Activated T-cell treated with anti-CD3 and anti-CD28 coated beads for 24 hours (primary cell): ENCODE measurements at regions not wholly inside any gene's neighbourhood (a gene's known extent, or its start where the extent isn't known, plus 50 kb on each side); places are given as distances from the start of the nearest gene placed in this dataset.

ENCODE experiments used
- DNase-seq: peaks from one replicate; pipeline ENCODE4 v3.0.0-alpha.2; 2020; ENCODE audit warnings: low read depth

- no peak for DNase-seq
Observed at GRCh38 chr5:68480335-68480940, 264.9 kb downstream of the PIK3R1 start.

DNA sequence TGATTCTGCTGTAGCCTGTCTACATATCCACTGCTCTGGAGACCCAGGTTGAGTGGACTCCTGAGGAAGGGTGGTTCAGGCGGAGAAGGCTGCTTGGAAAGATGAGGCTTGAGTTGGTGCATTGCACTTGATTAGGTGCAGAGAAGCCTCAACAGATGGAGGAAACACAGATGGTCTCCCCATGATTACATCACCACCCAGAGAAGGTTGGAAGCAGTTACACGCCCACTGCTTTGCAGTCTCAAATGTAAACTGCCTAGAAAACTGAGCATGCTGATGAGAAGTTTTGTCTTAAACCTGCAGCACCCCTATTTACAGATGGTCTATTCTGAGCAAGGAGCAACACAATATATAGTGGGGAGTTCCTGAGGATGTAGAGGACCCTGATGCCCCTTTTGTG lies 266.6 kb downstream of the PIK3R1 start:
- DNase-seq: no peak

- DNase-seq: no peak
Observed at GRCh38 chr5:68484307-68485068, 268.9 kb downstream of the PIK3R1 start.

- DNase-seq: no peak
Observed at GRCh38 chr5:68489556-68489955, 274.0 kb downstream of the PIK3R1 start.

- DNase-seq: no peak
Observed at GRCh38 chr5:68490406-68490805, 274.9 kb downstream of the PIK3R1 start.

GRCh38 chr5:68494771-68495170 lies 279.2 kb downstream of the PIK3R1 start:
- no peak for DNase-seq

DNA sequence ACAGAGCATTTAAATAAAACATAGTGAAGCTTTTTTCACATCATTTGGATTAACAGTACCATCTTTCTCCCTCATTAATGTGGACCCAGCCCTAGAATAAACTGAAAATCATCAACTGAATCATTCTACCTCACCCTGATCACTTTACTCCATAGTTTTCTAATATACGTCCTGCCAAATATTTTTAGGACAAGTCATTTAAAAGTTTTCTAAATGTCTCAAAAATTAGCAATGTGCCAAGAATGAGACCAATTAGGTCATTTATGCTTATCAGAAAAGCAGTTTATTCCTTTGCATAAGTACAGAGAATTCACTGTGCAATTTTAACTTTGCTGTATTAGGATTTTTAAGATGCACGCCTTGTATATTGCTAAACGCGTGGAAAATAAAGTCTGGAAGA lies 284.4 kb downstream of the PIK3R1 start:
- no peak for DNase-seq

DNA sequence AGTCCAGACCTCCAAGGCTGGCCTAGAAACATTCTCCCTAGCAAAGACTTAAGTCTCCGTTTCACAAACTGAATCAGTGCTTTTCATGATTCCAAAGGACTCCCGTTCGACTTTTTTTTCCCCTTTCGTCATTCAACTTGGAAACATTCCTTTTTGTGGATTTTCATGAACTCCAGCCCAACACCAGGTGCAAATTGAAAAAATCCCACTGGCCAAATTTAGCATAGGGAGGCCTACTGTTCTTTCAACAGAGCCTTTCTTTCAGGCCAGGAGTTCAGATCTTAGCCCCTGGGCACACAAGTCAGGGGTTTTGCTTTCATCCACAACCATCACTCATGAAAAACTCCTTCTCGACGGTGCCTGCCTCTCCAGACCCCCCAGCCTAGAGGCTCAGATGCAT lies 285.3 kb downstream of the PIK3R1 start:
- no peak for DNase-seq

GRCh38 chr5:68502531-68502930 lies 287.0 kb downstream of the PIK3R1 start:
- DNase-seq: no peak

DNA sequence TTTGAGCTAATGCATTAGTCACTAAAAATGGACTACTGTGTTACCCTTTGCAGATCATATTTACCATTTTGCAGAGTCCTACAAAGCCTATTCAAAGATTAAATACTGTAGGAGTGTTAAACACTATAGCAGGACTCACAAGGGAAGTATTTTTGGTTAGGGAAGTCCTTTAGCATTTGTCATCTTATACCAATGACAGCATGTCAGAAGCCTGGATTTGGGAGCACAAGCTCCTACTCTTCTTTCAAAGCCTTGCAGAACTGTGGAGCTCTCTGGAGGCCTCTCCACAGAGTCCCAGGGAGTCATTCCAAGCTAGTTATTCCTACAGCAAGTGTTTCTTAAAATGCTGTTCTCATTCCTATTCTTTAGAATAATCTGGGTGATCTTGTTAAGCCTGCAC lies 288.8 kb downstream of the PIK3R1 start:
- no peak for DNase-seq

DNA sequence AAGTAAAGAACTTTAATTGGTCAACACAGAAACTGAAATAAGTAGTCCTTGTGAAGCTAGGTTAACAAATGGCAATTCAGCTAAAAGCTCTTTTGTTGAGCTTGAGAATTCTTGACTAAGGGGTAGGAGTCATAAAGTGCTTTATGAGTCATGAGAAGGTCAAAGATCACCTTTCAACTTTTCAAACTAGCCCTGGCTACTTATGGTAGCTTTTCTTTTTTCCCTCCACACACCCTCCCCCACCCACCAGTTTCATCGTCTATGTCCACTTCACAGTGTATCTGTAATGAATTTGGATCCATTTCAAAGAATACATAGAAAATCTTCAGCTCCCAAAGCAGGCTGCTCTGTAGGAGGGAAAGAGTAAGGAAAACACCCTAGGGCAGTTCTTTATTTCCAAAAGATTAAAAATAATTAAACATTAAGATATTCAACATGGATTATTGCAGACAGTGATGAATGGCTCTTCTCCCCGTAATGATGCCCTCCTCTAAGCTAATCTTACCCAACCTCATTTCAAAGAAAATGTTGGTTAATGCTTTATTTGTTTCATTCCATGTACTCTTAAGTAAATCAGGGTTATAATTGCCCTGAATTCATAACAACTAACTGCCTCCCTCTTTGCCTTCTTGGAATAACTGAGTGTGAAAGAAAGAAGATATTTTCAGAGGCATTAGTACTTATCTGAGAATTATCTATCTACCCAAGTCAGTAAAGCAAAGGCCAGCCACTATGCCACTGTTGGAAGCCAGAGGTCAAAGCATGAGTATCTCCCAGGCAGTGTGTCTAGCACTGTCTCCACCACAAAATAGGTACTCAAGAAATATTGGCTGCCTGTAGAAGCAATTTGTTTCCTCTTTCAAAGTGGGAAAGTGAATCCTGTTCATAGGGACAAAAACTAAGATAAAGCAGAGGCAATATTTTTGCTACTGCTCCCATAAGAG lies 290.6 kb downstream of the PIK3R1 start:
- no peak for DNase-seq

- no peak for DNase-seq
Observed at GRCh38 chr5:68515514-68515913, 300.0 kb downstream of the PIK3R1 start.

GRCh38 chr5:68518286-68518685 lies 302.7 kb downstream of the PIK3R1 start:
- no peak for DNase-seq

DNA sequence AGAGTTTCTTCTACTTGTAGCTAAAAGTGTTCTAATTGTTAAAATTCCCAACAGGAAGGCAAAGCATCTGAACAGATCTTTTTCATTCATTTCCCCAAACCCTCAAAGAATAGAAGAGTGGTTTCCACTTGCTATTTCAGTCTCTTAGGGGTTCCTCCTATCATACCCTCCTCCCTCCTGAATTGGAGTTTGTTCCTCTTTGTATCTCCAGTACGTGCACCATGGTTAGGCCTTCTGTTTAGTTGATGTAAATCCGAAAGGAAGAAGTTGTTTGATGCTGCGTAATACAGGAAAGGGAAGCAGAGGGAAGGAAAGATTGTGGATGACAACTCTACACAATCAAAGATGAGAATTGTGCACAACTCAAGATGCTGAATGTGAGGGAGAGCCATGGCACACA lies 303.6 kb downstream of the PIK3R1 start:
- DNase-seq: no peak

DNA sequence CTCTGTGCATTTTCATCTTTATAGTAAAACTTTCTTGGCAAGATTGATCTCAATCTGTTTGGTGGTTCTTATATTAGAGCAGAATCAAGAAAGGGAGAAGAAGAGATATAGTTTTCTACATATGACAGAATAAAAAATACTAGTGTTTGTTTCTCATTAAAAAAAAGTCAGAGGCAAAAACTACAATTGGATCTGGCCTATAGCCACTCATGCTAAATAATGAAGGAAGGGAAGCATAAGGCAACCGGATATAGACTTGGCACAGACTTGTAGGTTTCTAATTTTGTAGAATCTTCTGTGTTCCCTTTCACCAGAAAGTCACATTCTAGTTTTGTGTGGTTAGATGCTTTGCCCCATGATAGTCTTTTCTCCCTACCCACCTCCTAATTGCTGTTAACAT lies 306.2 kb downstream of the PIK3R1 start:
- no peak for DNase-seq

GRCh38 chr5:68522863-68523262 lies 307.3 kb downstream of the PIK3R1 start:
- DNase-seq: no peak

- DNase-seq: no peak
Observed at GRCh38 chr5:68528821-68529273, 313.3 kb downstream of the PIK3R1 start.

DNA sequence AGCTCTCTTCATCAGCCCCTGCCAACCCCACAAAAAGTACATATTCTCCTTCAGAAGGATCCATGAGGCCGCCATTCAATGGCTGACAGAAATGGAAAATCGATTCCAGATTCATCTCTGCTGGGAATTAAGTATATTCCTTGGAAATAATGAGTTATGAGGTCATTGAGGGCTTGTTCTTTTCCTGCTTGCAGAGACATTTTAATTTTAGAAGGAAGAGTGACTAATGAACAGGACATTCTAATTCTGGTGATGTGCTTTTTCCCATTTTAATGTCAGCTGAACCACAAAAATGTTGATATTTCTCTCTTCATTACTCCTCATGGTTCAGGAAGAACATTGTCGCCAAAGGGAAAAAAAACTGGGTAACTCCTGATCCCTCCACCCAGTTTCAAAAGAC lies 314.0 kb downstream of the PIK3R1 start:
- no peak for DNase-seq

DNA sequence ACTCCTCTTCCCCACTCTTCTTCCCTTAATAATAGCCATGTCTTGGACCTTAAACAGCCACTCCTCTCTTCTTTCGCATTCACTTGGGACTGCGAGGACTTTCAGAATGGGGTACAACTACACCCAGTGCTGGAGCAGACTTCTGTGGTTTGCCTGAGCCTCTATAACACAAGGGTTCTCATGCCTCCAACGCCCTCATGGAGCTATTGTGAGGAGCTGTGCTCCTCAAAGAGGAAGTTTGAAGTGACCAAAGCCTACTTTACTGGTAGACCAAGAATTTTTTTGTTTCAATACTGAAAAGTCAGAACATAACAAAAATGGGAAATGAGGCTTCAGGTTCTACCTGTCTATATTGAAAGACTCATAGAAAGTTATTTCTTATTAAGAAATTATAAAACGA lies 316.4 kb downstream of the PIK3R1 start:
- no peak for DNase-seq

DNA sequence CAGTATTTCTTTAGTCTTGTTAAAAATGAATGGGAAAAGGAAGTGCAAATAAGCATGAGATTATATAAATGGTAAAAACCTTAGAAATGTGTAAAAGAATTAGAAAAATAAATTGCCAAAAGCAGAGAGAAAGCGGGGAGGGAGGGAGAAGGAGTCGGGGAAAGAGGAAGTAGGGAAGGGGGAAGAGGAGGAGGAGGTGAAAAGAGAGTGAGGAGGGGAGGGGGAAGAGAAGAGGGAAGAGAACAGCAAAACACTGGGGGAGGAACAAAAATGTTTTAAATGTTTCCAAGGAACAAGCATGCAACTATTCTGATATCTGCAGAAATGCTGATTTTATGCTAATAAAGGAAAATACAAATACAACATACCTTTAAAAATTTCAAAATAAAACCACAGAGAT lies 317.5 kb downstream of the PIK3R1 start:
- no peak for DNase-seq

GRCh38 chr5:68533571-68534084 lies 318.1 kb downstream of the PIK3R1 start:
- DNase-seq: no peak

DNA sequence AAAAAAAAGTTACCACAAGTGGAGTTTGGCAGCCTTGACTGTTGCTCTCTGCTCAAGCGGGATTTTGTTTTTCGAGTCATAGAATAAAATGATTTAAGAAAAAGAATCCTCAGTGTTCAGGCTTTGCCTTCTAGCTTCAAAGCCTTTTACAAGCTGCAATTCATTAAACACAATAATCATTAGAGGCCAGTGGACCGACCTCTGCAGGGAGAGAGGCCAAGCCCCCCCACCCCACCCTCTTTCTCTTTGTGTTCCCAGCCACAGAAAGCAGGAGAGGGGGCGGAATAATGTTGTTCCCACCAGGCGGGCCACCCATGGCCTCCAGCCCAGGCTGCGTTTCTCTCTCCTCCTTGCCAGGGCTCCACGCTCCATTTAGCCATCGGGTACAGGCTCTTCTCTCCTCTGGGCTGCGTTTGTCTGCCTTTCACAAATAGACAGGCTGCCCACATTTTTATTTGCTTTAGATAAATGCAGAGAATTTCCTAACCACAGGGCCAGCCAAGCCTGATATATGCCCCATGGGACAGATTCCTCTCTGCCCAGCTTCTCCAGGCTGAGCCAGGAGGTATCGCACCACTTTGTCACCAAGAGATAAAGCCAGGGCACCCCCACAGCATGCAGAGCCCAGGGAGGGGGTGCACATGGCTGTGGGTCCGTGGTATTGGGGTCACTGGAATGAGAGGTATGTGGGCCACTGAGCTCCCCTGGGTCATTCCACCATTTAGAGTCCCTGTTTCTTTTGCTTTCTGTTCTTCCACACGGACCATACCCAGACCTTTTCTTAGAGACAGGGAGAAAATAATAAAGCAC lies 318.8 kb downstream of the PIK3R1 start:
- no peak for DNase-seq
